ENCODE measurements at regions not wholly inside any gene's neighbourhood (a gene's known extent, or its start where the extent isn't known, plus 50 kb on each side); places are given as distances from the start of the nearest gene placed in this dataset.

- TF ChIP-seq, protein P1, sequence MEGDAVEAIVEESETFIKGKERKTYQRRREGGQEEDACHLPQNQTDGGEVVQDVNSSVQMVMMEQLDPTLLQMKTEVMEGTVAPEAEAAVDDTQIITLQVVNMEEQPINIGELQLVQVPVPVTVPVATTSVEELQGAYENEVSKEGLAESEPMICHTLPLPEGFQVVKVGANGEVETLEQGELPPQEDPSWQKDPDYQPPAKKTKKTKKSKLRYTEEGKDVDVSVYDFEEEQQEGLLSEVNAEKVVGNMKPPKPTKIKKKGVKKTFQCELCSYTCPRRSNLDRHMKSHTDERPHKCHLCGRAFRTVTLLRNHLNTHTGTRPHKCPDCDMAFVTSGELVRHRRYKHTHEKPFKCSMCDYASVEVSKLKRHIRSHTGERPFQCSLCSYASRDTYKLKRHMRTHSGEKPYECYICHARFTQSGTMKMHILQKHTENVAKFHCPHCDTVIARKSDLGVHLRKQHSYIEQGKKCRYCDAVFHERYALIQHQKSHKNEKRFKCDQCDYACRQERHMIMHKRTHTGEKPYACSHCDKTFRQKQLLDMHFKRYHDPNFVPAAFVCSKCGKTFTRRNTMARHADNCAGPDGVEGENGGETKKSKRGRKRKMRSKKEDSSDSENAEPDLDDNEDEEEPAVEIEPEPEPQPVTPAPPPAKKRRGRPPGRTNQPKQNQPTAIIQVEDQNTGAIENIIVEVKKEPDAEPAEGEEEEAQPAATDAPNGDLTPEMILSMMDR (IDR thresholded peaks at IDR 0.05): no peak
- TF ChIP-seq ZFX (IDR thresholded peaks at IDR 0.05; ENCODE audit: borderline replicate concordance): no peak
These were observed 53.4 kb upstream of the RGS18 start for GRCh38 chr1:192104852-192105251.

DNA sequence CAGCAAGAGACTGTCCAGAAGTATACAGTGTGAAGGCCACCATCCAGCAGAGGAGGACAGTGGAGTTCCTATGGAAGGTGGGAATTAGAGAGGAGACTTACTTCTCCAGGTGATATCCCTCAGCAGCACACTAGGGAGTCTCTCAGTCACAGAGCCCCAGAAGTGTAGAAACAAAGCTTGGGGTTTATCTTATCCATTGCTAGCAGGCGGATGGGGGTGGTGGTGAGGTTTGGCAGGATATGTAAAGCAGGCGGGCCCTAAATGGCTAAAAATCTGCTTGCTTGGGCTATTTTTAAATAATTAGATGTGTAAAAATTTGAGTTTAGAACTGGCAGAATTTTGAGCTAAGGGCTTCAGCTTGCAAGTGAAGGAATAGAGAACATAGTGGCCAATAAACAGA is 50.1 kb upstream of the RGS18 start:
- no peak for TF ChIP-seq ZFX (IDR thresholded peaks at IDR 0.05; ENCODE audit: borderline replicate concordance)
- TF ChIP-seq, protein P1 (IDR thresholded peaks at IDR 0.05): no peak
- H3K27ac ChIP-seq: no peak overlapping the region

More at GRCh38 chr1:192104852-192105251, 53.4 kb upstream of the RGS18 start:
- no peak overlapping the region for H3K27ac ChIP-seq

Data from 22Rv1 (cell line).